H7 (cell line): ENCODE measurements at regions not wholly inside any gene's neighbourhood (a gene's known extent, or its start where the extent isn't known, plus 50 kb on each side); places are given as distances from the start of the nearest gene placed in this dataset.

Experiments
- DNase-seq: peaks from one replicate; pipeline ENCODE4 v3.0.0; 2012
- H3K27me3 ChIP-seq: 2 replicates; pipeline ENCODE4 v1.6.0; 2011; ENCODE audit warnings: mild to moderate bottlenecking, low read length; ENCODE audit not compliant: control insufficient read depth, insufficient read depth
- H3K36me3 ChIP-seq: replicated peaks from 2 replicates; pipeline ENCODE4 v1.5.1; 2011; ENCODE audit warnings: low read length; ENCODE audit not compliant: control insufficient read depth, insufficient read depth
- H3K4me3 ChIP-seq: 2 replicates; pipeline ENCODE4 v1.5.1; 2011; ENCODE audit warnings: low read depth, mild to moderate bottlenecking, control low read depth, low read length, moderate library complexity; ENCODE audit not compliant: insufficient read depth

DNA sequence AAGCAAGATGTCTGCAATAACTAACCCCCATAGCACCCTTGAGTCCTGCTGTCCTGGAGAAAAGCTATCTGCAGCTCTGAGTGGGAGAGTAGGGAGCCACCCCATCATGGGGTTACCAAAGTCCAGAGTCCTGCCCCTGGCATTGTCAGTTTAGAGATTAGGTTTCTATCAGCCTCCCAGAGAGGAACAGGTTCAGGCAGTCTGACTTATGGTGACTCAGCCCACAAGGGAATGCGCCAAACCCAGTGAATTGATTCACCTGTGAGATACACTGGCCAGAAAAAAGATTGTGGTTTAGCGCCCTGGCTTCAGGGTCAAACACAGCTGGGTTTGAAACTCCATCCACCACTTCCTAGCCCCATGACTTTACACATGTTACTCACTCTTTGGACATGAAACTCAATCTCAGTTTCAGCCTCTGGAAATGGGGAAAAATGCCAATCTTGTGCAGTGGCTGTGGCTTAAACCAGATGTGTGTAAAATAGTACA lies 263.6 kb upstream of the HES1 start:
- H3K4me3 ChIP-seq = no peak overlapping the region
- no peak for DNase-seq
- peaks cover 18% of the 10 kb centered on the region for H3K27me3 ChIP-seq
- H3K36me3 ChIP-seq = no peaks in the 10 kb centered on the region; the same call in 1 of the 2 replicates

DNA sequence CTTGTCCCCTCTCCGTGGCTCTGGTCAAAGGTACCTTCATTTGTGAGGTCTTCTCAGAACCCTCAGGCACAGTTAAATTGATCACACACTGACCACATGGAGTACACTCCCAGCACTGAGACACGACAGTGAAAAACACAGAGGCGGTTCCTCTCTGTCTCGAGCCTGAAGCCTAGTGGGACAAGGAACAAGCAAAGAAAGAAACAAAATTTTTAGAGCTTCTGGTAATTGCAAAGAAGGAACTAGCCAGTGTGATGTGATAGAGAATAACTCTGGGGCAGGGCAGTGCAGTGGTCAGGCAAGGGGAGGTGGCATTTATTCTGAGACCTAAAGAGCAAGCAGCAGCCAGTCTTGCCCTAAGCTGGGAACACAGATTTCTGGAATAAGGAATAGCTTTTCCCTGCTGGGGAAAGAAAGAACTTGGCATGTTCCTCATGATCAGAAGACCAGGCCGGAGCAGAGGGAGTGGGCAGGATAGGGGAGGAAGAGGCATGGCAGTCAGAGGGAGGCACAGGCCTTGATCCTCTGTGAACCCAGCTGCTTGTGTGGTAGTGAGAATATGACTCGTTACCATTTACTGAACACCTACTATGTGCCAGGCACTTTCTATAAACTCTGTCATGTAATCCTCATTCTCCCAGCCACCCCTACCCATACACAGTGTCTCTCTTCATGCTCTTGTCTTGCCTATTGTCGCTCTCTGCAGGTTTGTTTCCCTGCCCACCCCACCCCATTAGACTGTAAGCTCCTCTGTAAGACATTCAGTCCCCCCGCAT lies 262.3 kb upstream of the HES1 start:
- Histone ChIP-seq H3K36me3 (no peaks in the 10 kb centered on the region; the same call in 1 of the 2 replicates), H3K27me3 (peaks cover 17% of the 10 kb centered on the region), H3K4me3 (no peak overlapping the region)
- DNase-seq = no peak

GRCh38 chr3:193874512-193874911 lies 261.4 kb upstream of the HES1 start:
- Histone ChIP-seq H3K4me3 (no peak overlapping the region), H3K36me3 (no peaks in the 10 kb centered on the region; the same call in 1 of the 2 replicates), H3K27me3 (peaks cover 8% of the 10 kb centered on the region)
- DNase-seq = no peak

DNA sequence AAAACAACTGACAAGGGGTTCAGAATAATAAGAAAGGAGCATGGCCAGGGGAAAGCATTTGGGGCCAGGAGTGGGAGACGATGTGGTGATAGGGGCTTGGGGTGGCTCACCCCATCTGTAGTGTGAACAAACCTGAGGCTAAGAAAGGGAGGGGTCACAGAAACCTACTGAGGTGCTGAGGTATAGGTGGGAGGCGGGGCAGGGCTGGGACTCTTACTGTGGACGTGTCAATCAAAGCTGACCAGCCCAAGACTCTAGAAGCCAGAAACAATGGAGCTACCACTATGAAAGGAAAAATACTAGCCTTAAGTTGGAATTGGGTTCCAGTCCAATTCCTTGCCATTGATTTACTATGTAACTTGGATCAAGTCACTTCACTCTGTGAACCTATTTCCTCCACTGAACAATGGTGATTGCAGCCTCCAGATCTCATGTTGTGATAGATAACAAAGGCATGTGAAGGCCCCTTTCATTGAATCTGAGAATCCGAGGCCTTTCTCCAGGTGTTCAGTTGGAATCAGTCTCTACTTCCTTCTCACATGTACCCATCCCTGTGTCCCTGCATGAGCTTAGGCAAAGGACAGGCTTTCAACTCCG lies 260.9 kb upstream of the HES1 start:
- no peaks in the 10 kb centered on the region; the same call in 1 of the 2 replicates for H3K36me3 ChIP-seq
- H3K27me3 ChIP-seq = peaks cover 3% of the 10 kb centered on the region
- no peak overlapping the region for H3K4me3 ChIP-seq
- DNase-seq = peak; percentile 43

- no peak for DNase-seq
Observed at GRCh38 chr3:193875601-193876321, 260.2 kb upstream of the HES1 start.

GRCh38 chr3:193879099-193879863 lies 256.7 kb upstream of the HES1 start:
- no peak overlapping the region for H3K4me3 ChIP-seq
- H3K27me3 ChIP-seq = no peaks in the 10 kb centered on the region
- DNase-seq = no peak
- H3K36me3 ChIP-seq = no peaks in the 10 kb centered on the region; the same call in 1 of the 2 replicates

More at GRCh38 chr3:193875601-193876321, 260.2 kb upstream of the HES1 start:
- H3K27me3 ChIP-seq = peaks cover 2% of the 10 kb centered on the region; the same call in 1 of the 2 replicates
- no peak overlapping the region for H3K4me3 ChIP-seq
- no peaks in the 10 kb centered on the region; the same call in 1 of the 2 replicates for H3K36me3 ChIP-seq

DNA sequence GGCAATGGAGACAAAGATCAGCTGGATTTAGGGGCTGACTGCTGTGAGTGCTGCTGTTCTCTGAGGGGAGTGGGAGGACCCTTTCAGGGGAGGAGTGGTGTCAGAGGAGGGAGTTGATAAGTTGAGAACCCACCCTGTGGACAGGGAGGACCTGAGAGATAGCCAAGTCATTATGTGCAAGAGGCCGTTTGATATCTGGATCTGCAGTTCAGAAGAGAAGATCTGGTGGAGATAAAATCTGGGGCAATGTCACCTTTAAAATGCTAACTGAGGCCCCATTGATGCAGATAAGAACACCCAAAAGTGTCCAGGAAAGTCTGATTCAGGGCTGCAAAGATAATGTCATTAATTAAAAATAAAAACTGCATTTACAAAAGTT lies 256.1 kb upstream of the HES1 start:
- Histone ChIP-seq H3K4me3 (no peak overlapping the region), H3K36me3 (no peaks in the 10 kb centered on the region; the same call in 1 of the 2 replicates), H3K27me3 (no peaks in the 10 kb centered on the region)
- no peak for DNase-seq

DNA sequence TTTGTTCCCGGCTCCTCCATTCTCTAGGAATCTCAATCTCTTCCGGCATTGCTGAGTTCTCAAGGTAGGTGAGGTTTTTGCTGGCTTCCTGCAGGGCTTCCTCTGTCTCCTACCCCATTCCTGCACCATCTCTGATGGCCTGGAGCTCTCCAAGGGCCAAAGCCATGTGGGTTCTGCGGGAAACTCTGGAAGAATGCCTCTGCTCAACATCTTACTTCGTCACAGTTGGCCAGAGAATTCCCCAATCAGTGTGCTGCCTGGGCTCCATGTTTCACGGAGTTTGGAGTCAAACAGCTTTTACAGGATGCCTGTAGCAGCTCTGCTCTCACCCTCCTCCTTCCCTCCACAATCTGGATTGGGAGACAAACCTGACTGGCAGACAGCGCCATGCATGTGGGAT lies 253.9 kb upstream of the HES1 start:
- no peak for DNase-seq
- H3K27me3 ChIP-seq = no peaks in the 10 kb centered on the region
- no peak overlapping the region for H3K4me3 ChIP-seq
- H3K36me3 ChIP-seq = no peaks in the 10 kb centered on the region; the same call in 1 of the 2 replicates

DNA sequence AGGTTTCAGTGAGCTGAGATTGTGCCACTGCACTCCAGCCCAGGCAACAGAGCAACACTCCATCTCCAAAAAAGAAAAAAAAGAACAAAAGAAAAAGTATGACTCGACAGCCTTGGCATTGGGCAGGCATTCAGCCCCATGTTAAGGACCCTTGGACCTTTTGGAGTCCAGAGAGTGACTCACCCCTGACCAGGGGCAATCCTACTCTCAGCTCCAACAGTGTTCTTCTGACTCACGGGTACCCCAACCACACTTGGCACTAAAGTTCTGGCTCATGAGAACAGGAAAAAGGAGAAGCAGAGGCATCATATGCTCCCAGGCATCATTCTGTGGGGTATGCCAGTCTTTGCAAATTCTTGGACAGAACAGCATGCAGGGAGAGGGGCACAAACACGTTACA lies 252.4 kb upstream of the HES1 start:
- Histone ChIP-seq H3K4me3 (no peak overlapping the region), H3K36me3 (no peaks in the 10 kb centered on the region), H3K27me3 (no peaks in the 10 kb centered on the region)
- no peak for DNase-seq

GRCh38 chr3:193884027-193884426 lies 251.9 kb upstream of the HES1 start:
- Histone ChIP-seq H3K4me3 (no peak overlapping the region), H3K27me3 (no peaks in the 10 kb centered on the region), H3K36me3 (no peaks in the 10 kb centered on the region)
- no peak for DNase-seq

- DNase-seq = no peak
- H3K4me3 ChIP-seq = no peak overlapping the region
- H3K27me3 ChIP-seq = no peaks in the 10 kb centered on the region
- H3K36me3 ChIP-seq = no peaks in the 10 kb centered on the region
Observed at GRCh38 chr3:193884652-193885051, 251.3 kb upstream of the HES1 start.

DNA sequence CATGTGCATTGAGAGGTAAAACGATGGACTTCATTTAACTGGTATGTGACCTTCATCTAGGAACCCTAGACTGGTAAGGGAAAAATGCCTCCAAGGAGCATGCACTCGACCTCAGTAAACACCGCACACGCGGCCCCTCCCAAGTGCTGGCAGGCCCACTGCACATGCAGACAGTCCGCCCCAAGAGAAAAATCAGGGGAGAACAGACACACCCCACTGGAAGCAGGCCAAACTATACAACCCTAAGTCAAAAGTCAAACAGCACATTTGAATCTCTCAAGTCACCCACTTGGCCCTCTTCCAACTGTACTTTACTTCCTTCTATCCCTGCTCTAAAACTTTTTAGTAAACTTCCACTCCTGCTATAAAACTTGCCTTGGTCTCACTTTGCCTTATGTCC lies 250.1 kb upstream of the HES1 start:
- Histone ChIP-seq H3K27me3 (no peaks in the 10 kb centered on the region), H3K4me3 (no peak overlapping the region), H3K36me3 (no peaks in the 10 kb centered on the region)
- no peak for DNase-seq

DNA sequence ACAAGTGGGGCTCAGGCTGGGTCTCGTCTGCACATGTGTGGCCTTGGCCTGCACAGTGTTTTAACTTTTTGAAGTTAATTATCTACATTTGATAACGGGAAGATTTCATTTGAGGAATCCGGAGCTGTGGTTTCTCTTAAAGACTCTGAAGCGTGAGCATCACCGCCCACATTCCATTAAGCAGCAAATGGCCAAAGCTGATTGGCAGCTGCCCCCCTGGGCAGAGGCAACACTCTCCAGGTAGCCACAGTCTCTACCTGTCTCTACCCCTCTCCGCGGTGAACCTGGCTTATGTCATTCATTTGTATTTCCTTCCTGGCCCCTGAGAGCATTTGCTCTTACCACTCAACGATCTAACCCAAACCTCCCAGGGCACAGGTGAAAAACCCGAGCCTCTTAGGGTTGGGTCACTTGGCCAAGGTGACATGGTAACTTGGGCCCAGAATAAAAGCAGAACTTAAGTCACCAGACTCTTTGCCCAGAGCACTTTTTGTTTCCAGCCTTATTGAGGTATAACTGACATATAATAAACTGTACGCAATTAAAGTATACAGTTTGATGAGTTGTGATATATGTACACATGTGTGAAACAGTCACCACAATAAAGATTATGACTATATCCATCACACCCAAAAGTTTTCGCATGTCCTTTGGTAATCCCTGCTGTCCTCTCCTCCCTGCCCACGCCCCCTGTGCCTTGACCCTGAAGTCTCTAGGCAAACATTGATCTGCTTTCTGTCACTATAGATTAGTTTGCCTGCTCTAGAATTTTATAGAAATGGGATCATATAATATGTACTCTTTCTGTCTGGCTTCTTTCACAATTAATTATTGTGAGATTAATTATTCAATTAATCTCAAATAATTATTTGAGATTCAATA lies 245.7 kb upstream of the HES1 start:
- peak; percentile 61 for DNase-seq
- H3K36me3 ChIP-seq = no peaks in the 10 kb centered on the region
- no peaks in the 10 kb centered on the region for H3K27me3 ChIP-seq
- no peak overlapping the region for H3K4me3 ChIP-seq
